A549 (cell line): ENCODE measurements at regions not wholly inside any gene's neighbourhood (a gene's known extent, or its start where the extent isn't known, plus 50 kb on each side); places are given as distances from the start of the nearest gene placed in this dataset.
A peak's percentile ranks its signal among the peaks of the same experiment; 100 is the strongest.

Source experiments
- ATAC-seq, 2 experiments: fragments of 200-7000 bp in 1 of 2; fragments of >200 bp in 1 of 2; cut with Nextera tagmentation in 1 of 2; cut with Tn5 transposase in 1 of 2; 3 replicates each; pipeline versions ENCODE4 v1.8.0 to v1.9.1; 2018 to 2020; ENCODE audit warnings: mild to moderate bottlenecking in 1 of 2, moderate library complexity in 1 of 2
- CTCF ChIA-PET: fragments of 300-600 bp; sonication (Branson Sonifier 250); formaldehyde crosslinking; extraction: SDS; loops from one replicate; lab custom pipeline; 2021; ENCODE audit warnings: antibody characterized with exemption, inconsistent platforms; lab: Yijun Ruan, JAX
- POLR2A ChIA-PET: fragments of 350-600 bp; formaldehyde crosslinking; extraction: SDS; loops from one replicate; lab custom pipeline; 2021; ENCODE audit warnings: antibody characterized with exemption, inconsistent platforms; lab: Yijun Ruan, JAX
- DNase-seq, 2 experiments: peaks; one replicate each; pipeline versions ENCODE4 v3.0.0 to v3.0.0-alpha.2; 2011 to 2016; ENCODE audit warnings: low read depth in 1 of 2, low spot score in 1 of 2
- FAIRE-seq: peaks from 2 replicates; lab custom pipeline; 2011; peaks lifted over from hg19 to GRCh38; lab: Jason Lieb, UNC
- H3K27ac ChIP-seq, 2 experiments: fragments of >200 bp; sonication (Bioruptor Twin); formaldehyde crosslinking; 3 replicates each; pipeline ENCODE4 v1.5.1; 2016 to 2017
- H3K4me1 ChIP-seq: fragments of >200 bp; sonication (Bioruptor Twin); formaldehyde crosslinking; 3 replicates; pipeline ENCODE4 v1.6.1; 2016
- H3K4me2 ChIP-seq: fragments of >200 bp; sonication (Bioruptor Twin); formaldehyde crosslinking; 3 replicates; pipeline ENCODE4 v1.6.1; 2016
- H3K4me3 ChIP-seq: fragments of >200 bp; sonication (Bioruptor Twin); formaldehyde crosslinking; 3 replicates; pipeline ENCODE4 v1.5.1; 2016
- H3K9me3 ChIP-seq: fragments of >200 bp; sonication (Bioruptor Twin); formaldehyde crosslinking; 3 replicates; pipeline ENCODE4 v1.6.1; 2016
- ATOH8 ChIP-seq: fragments of 250-450 bp; sonication (Bioruptor Pico); IDR thresholded peaks from 2 replicates; pipeline ENCODE4 v1.5.0; 2020; ENCODE audit warnings: low read depth, mild to moderate bottlenecking, moderate library complexity
- CBX8 ChIP-seq: fragments of 200-600 bp; sonication (generic); IDR thresholded peaks from 2 replicates; pipeline ENCODE4 v1.6.1; 2016
- CEBPB ChIP-seq, 2 experiments: fragments of >200 bp in 1 of 2; sonication (Bioruptor Twin) in 1 of 2; formaldehyde crosslinking in 1 of 2; IDR thresholded peaks; 2 replicates each; pipeline ENCODE4 v1.6.1; 2012 to 2016
- CHD2 ChIP-seq: fragments of 150-350 bp; IDR thresholded peaks from 2 replicates; pipeline ENCODE4 v1.6.1; 2014; ENCODE audit warnings: low read length; ENCODE audit not compliant: partially characterized antibody
- CHD4 ChIP-seq: fragments of 200-600 bp; sonication (generic); IDR thresholded peaks from 2 replicates; pipeline ENCODE4 v1.6.1; 2016; ENCODE audit warnings: antibody characterized with exemption, mild to moderate bottlenecking, borderline replicate concordance
- EHMT2 ChIP-seq: fragments of 200-600 bp; sonication (generic); IDR thresholded peaks from 2 replicates; pipeline ENCODE4 v1.6.1; 2016; ENCODE audit warnings: antibody characterized with exemption, low read depth, mild to moderate bottlenecking, moderate library complexity
- ESRRA ChIP-seq: fragments of 150-350 bp; IDR thresholded peaks from 2 replicates; pipeline ENCODE4 v1.6.1; 2014; ENCODE audit warnings: mild to moderate bottlenecking, low read length, borderline replicate concordance
- GATA3 ChIP-seq: IDR thresholded peaks from 2 replicates; pipeline ENCODE4 v1.6.1; 2012; ENCODE audit warnings: borderline replicate concordance
- HDAC2 ChIP-seq: fragments of 200-600 bp; sonication (generic); IDR thresholded peaks from 2 replicates; pipeline ENCODE4 v1.6.1; 2016
- HEYL ChIP-seq: fragments of 250-450 bp; sonication (Bioruptor Pico); IDR thresholded peaks from 2 replicates; pipeline ENCODE4 v1.8.0; 2021; ENCODE audit warnings: mild to moderate bottlenecking, moderate library complexity
- HOXB5 ChIP-seq: fragments of 250-450 bp; sonication (Bioruptor Pico); IDR thresholded peaks from 2 replicates; pipeline ENCODE4 v1.5.0; 2020; ENCODE audit warnings: mild to moderate bottlenecking, moderate library complexity
- KDM1A ChIP-seq: fragments of 200-600 bp; sonication (generic); IDR thresholded peaks from 2 replicates; pipeline ENCODE4 v1.6.1; 2016; ENCODE audit warnings: low read depth, mild to moderate bottlenecking
- MAFK ChIP-seq: fragments of 450-650 bp; IDR thresholded peaks from 2 replicates; pipeline ENCODE4 v1.6.1; 2014; ENCODE audit not compliant: partially characterized antibody
- MAX ChIP-seq: IDR thresholded peaks from 2 replicates; pipeline ENCODE4 v1.6.1; 2012
- MYC ChIP-seq: IDR thresholded peaks from 2 replicates; pipeline ENCODE4 v1.6.1; 2012; ENCODE audit warnings: mild to moderate bottlenecking, inconsistent platforms, low read length, improper control_type of control experiment, borderline replicate concordance
- NPAS2 ChIP-seq: fragments of 250-450 bp; sonication (Bioruptor Pico); IDR thresholded peaks from 2 replicates; pipeline ENCODE4 v1.8.0; 2022; ENCODE audit warnings: mild to moderate bottlenecking, moderate library complexity, borderline replicate concordance
- PHF8 ChIP-seq: fragments of 200-600 bp; sonication (generic); IDR thresholded peaks from 2 replicates; pipeline ENCODE4 v1.6.1; 2016; ENCODE audit warnings: low read depth, mild to moderate bottlenecking, antibody characterized with exemption, moderate library complexity, borderline replicate concordance
- POLR2AphosphoS2 ChIP-seq: conservative IDR thresholded peaks from 2 replicates; pipeline ENCODE4 v1.6.1; 2012; ENCODE audit warnings: low read length, improper control_type of control experiment, inconsistent platforms
- RFX5 ChIP-seq: fragments of 450-650 bp; IDR thresholded peaks from 2 replicates; pipeline ENCODE4 v1.7.1; 2014; ENCODE audit warnings: antibody characterized with exemption, mild to moderate bottlenecking, moderate library complexity
- RNF2 ChIP-seq: fragments of 200-600 bp; sonication (generic); IDR thresholded peaks from 2 replicates; pipeline ENCODE4 v1.6.1; 2016; ENCODE audit warnings: low read depth, mild to moderate bottlenecking, antibody characterized with exemption, moderate library complexity, borderline replicate concordance
- SMC3 ChIP-seq: fragments of >200 bp; sonication (Bioruptor Twin); formaldehyde crosslinking; IDR thresholded peaks from 3 replicates; pipeline ENCODE4 v1.6.1; 2018; ENCODE audit warnings: inconsistent platforms
- TFCP2L1 ChIP-seq: fragments of 250-450 bp; sonication (Bioruptor Pico); IDR thresholded peaks from 2 replicates; pipeline ENCODE4 v1.5.0; 2021; ENCODE audit warnings: mild to moderate bottlenecking
- TP53 ChIP-seq: fragments of 250-450 bp; sonication (Bioruptor Pico); IDR thresholded peaks from 2 replicates; pipeline ENCODE4 v1.5.0; 2021; ENCODE audit warnings: mild to moderate bottlenecking, moderate library complexity
- WGBS: methylation state at CpG from one replicate; pipeline ENCODE4 v1.1.6; 2017; ENCODE audit errors: missing lambda C conversion rate; 5-methylcytosine and 5-hydroxymethylcytosine counted together

- DNase-seq (no peak), FAIRE-seq (no peak), ATAC-seq (no peak)
- Histone ChIP-seq H3K9me3 (no peaks in the 10 kb centered on the region), H3K4me1 (no peaks in the 10 kb centered on the region), H3K4me3 (no peak overlapping the region), H3K4me2 (no peak overlapping the region), H3K27ac (no peak overlapping the region)
- POLR2A ChIA-PET: no interaction called here
- WGBS: 3% methylated on average over 4 of the region's 4 CpGs
- CTCF ChIA-PET: no interaction called here
- TF ChIP-seq MYC (no peak), KDM1A (no peak), RNF2 (no peak), RFX5 (no peak), ATOH8 (CRISPR knock-in tag) (no peak), SMC3 (no peak), NPAS2 (no peak), HDAC2 (no peak), MAX (no peak), POLR2AphosphoS2 (no peak), CHD2 (no peak), GATA3 (no peak), HOXB5 (CRISPR knock-in tag) (no peak), PHF8 (no peak), ESRRA (no peak), TP53 (no peak)
- TF ChIP-seq, all 56 proteins: peak for 0
These were observed 109.4 kb upstream of the SSTR1 start for GRCh38 chr14:38098074-38098836.

- POLR2A ChIA-PET: no interaction called here
These were observed 106.0 kb upstream of the SSTR1 start for GRCh38 chr14:38101679-38102078.

GRCh38 chr14:38103542-38104225 lies 104.0 kb upstream of the SSTR1 start:
- FAIRE-seq (no peak), DNase-seq (no peak)
- H3K4me1 ChIP-seq: no peaks in the 10 kb centered on the region
- no peaks in the 10 kb centered on the region for H3K9me3 ChIP-seq
- no peak overlapping the region for H3K4me3 ChIP-seq
- TF ChIP-seq TFCP2L1 (CRISPR knock-in tag) (no peak), POLR2AphosphoS2 (no peak), MAFK (peak; percentile 78)
- TF ChIP-seq, all 56 proteins: peak for 1
- POLR2A ChIA-PET: no interaction called here
- ATAC-seq: no peak
- Histone ChIP-seq H3K27ac (no peak overlapping the region), H3K4me2 (no peak overlapping the region)
- 46% methylated on average over 6 of the region's 6 CpGs for WGBS
- CTCF ChIA-PET: no interaction called here

More at GRCh38 chr14:38101679-38102078, 106.0 kb upstream of the SSTR1 start:
- TF ChIP-seq CEBPB (IDR thresholded peaks at IDR 0.05) (no peak), EHMT2 (no peak), HEYL (CRISPR knock-in tag) (no peak), CHD4 (no peak), CBX8 (no peak), CHD2 (no peak)
- H3K4me1 ChIP-seq: no peaks in the 10 kb centered on the region
- no peak overlapping the region for H3K27ac ChIP-seq
- H3K4me3 ChIP-seq: no peak overlapping the region
- H3K4me2 ChIP-seq: no peak overlapping the region
- FAIRE-seq (no peak), ATAC-seq (no peak), DNase-seq (no peak)
- 0% methylated on average over 1 of the region's 1 CpG for WGBS
- H3K9me3 ChIP-seq: no peaks in the 10 kb centered on the region
- CTCF ChIA-PET: no interaction called here
